OCI-LY7 (cell line): ENCODE measurements at regions not wholly inside any gene's neighbourhood (a gene's known extent, or its start where the extent isn't known, plus 50 kb on each side); places are given as distances from the start of the nearest gene placed in this dataset.

Experiments
- EZH2phosphoT487 ChIP-seq: fragments of 200-600 bp; sonication (generic); IDR thresholded peaks from 2 replicates; pipeline ENCODE4 v1.6.1; 2018; ENCODE audit warnings: low read depth, borderline replicate concordance, mild to moderate bottlenecking, mixed run types, antibody characterized with exemption, low read length, moderate library complexity, mixed read lengths
- TF ChIP-seq, protein P1 (sequence below): fragments of 200-600 bp; sonication (generic); conservative IDR thresholded peaks from 2 replicates; pipeline ENCODE4 v1.5.1; 2014; ENCODE audit warnings: mild to moderate bottlenecking, antibody characterized with exemption, low read length, moderate library complexity, mixed read lengths

DNA sequence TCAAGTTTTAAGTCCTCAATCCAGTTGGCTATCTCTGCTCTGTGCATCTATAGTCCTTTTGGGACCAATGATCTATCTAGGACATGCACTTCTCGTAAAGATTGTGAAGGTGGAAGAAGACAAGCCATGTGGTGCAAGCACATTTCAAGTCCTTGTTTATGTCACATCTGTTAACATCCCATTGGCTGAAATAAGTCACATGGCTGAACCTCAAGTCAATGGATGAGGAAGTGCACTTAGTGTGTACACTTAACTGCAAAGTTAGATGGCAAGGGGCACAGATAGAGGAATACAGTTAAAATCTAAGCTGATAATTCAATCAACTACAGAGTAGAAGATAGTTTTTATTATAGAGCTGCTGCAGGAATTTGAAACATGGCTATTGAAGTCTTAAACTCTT, 362.8 kb upstream of the TBX3 start:
- TF ChIP-seq, protein P1, sequence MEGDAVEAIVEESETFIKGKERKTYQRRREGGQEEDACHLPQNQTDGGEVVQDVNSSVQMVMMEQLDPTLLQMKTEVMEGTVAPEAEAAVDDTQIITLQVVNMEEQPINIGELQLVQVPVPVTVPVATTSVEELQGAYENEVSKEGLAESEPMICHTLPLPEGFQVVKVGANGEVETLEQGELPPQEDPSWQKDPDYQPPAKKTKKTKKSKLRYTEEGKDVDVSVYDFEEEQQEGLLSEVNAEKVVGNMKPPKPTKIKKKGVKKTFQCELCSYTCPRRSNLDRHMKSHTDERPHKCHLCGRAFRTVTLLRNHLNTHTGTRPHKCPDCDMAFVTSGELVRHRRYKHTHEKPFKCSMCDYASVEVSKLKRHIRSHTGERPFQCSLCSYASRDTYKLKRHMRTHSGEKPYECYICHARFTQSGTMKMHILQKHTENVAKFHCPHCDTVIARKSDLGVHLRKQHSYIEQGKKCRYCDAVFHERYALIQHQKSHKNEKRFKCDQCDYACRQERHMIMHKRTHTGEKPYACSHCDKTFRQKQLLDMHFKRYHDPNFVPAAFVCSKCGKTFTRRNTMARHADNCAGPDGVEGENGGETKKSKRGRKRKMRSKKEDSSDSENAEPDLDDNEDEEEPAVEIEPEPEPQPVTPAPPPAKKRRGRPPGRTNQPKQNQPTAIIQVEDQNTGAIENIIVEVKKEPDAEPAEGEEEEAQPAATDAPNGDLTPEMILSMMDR = no peak
- no peak for TF ChIP-seq EZH2phosphoT487
